Urinary bladder (tissue), 3 donors: ENCODE measurements at regions not wholly inside any gene's neighbourhood (a gene's known extent, or its start where the extent isn't known, plus 50 kb on each side); places are given as distances from the start of the nearest gene placed in this dataset.

Experiments used
- DNase-seq: peaks from one replicate; pipeline ENCODE4 v3.0.0-alpha.2; 2015; ENCODE audit errors: extremely low spot score
- H3K27ac ChIP-seq: one replicate; pipeline ENCODE4 v1.5.1; 2013; ENCODE audit warnings: low read depth, mild to moderate bottlenecking, moderate library complexity
- H3K36me3 ChIP-seq: one replicate; pipeline ENCODE4 v1.6.1; 2013; ENCODE audit warnings: mild to moderate bottlenecking, moderate library complexity; ENCODE audit not compliant: insufficient read depth
- H3K4me1 ChIP-seq: one replicate; pipeline ENCODE4 v1.6.1; 2013; ENCODE audit warnings: mild to moderate bottlenecking, moderate library complexity; ENCODE audit not compliant: insufficient read depth
- H3K4me3 ChIP-seq: one replicate; pipeline ENCODE4 v1.5.1; 2013; ENCODE audit warnings: low read depth, low read length
- WGBS: extraction: QIAGEN DNeasy Blood & Tissue Kit; methylation state at CpG from one replicate; pipeline ENCODE4 v1.1.7; 2013; 5-methylcytosine and 5-hydroxymethylcytosine counted together
- donor health status: healthy with polysubstance abuse.
- donor health status: healthy.

DNA sequence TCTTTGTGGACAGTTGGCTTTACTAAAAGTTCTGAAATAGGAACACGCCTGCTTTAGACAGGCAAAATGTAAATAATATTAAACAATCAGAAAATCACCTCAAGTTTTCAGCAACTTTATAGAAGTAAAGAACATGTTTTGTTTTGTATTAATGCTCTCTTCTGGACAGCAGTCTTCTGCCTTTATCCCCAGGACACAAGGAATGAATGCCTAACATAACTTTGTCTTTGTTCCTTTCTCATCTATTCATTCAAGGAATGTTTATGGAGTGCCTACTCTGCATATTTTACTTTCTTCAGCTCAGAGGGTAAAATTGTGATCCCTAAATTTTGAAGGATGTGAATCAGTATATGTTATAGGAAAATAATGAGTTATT is 325.4 kb downstream of the FOXO1 start:
- H3K36me3 ChIP-seq = no peaks in the 10 kb centered on the region
- H3K27ac ChIP-seq = no peak overlapping the region
- no peak overlapping the region for H3K4me3 ChIP-seq
- H3K4me1 ChIP-seq = no peaks in the 10 kb centered on the region
- WGBS = 27% methylated on average over 1 of the region's 1 CpG
- DNase-seq = no peak

DNA sequence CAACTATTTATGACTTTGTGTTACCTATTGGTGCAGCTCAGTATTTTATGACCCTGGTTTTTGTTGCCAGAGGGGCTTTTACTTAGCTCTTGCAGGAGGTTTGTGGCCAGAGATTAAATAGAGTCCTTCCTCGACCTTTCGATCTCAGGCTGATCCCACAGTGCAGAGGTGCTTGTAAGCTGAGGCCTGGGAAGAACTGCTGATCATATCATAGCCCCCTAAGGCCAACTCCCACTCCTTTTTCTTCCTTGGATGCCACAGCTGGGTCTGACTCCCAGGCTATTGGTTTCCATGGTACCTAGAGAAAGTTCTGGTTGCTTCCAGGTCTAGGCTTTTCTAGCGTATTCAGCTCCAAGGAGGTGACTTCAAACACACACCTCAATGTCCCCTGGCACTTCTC is 324.9 kb downstream of the FOXO1 start:
- no peak for DNase-seq
- Histone ChIP-seq H3K4me1 (no peaks in the 10 kb centered on the region), H3K27ac (no peak overlapping the region), H3K36me3 (no peaks in the 10 kb centered on the region), H3K4me3 (no peak overlapping the region)
- 87% methylated on average over 3 of the region's 3 CpGs for WGBS

- no peak for DNase-seq
- Histone ChIP-seq H3K4me1 (no peaks in the 10 kb centered on the region), H3K27ac (no peak overlapping the region), H3K4me3 (no peak overlapping the region), H3K36me3 (no peaks in the 10 kb centered on the region)
- WGBS = 65% methylated on average over 7 of the region's 7 CpGs
Observed at GRCh38 chr13:40342461-40342860, 324.0 kb downstream of the FOXO1 start.

- no peak for DNase-seq
- no peak overlapping the region for H3K4me3 ChIP-seq
- H3K36me3 ChIP-seq = no peaks in the 10 kb centered on the region
- H3K4me1 ChIP-seq = no peaks in the 10 kb centered on the region
- no peak overlapping the region for H3K27ac ChIP-seq
- 95% methylated on average over 3 of the region's 3 CpGs for WGBS
Observed at GRCh38 chr13:40342901-40343300, 323.5 kb downstream of the FOXO1 start.

GRCh38 chr13:40343550-40344269 is 322.7 kb downstream of the FOXO1 start:
- WGBS = 90% methylated on average over 3 of the region's 3 CpGs
- no peak for DNase-seq
- Histone ChIP-seq H3K4me1 (no peaks in the 10 kb centered on the region), H3K27ac (no peak overlapping the region), H3K4me3 (no peak overlapping the region), H3K36me3 (no peaks in the 10 kb centered on the region)

DNA sequence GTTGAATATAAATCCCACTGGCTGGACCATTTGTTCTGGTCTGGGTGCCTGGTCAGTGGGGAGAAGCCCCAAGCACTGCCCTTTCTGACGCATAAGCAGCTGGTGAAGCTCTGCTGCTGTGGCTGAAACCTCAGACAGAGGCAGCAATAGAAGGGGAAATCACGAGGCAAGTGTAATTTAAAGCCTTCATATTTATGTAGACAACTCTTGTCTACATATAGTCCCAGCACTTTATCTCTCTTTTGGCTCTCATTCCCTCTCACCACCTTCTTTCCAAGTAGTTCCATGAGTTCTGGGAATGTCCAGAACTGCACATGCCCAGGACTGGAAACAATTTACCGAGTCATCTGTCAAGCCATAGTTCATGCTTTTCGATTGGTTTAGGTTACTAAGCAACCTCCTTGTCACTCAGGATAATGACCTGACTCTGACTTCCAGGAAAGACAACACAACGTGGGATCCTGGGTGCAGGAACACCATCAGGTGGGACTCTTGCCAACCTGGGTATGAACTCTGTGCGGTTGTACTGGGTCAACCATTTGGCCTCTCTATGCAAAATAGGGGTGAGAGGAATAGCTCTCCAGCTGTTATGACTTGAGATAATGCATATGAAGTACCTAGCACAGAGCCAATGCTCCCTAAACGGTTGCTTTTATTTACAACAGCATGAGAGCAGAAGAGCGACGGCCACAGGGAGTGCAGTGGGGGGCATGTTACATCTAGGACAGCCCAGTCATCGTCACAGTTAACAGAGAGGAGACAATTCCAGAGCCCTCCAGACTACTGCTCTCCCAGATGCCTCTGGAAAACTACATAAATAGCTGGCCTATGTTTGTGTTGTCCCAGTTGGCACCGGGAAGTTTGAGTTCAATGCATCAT is 321.9 kb downstream of the FOXO1 start:
- H3K4me1 ChIP-seq = no peaks in the 10 kb centered on the region
- no peak overlapping the region for H3K4me3 ChIP-seq
- 62% methylated on average over 11 of the region's 11 CpGs for WGBS
- H3K27ac ChIP-seq = no peak overlapping the region
- no peak for DNase-seq
- H3K36me3 ChIP-seq = no peaks in the 10 kb centered on the region

DNA sequence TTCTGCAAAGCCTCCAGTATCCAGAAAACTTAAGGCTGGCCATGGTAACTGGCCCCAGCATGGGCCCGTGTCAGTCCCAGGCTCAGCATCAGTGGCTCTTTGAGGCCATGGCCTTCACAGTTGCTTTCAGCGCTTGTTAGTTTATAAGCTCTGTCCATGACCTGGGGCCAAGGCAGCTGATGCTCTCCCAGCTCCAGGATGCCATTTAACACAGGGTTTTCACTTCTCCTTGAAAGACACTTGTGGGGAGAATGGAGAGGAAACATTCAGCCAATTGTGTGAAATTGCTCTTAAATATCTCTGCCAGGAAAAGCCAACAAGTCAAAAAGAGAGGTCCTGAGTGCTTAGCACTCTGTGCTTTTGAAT is 321.3 kb downstream of the FOXO1 start:
- Histone ChIP-seq H3K27ac (no peak overlapping the region), H3K4me3 (no peak overlapping the region), H3K4me1 (no peaks in the 10 kb centered on the region), H3K36me3 (no peaks in the 10 kb centered on the region)
- no peak for DNase-seq
- WGBS = 81% methylated on average over 2 of the region's 2 CpGs

DNA sequence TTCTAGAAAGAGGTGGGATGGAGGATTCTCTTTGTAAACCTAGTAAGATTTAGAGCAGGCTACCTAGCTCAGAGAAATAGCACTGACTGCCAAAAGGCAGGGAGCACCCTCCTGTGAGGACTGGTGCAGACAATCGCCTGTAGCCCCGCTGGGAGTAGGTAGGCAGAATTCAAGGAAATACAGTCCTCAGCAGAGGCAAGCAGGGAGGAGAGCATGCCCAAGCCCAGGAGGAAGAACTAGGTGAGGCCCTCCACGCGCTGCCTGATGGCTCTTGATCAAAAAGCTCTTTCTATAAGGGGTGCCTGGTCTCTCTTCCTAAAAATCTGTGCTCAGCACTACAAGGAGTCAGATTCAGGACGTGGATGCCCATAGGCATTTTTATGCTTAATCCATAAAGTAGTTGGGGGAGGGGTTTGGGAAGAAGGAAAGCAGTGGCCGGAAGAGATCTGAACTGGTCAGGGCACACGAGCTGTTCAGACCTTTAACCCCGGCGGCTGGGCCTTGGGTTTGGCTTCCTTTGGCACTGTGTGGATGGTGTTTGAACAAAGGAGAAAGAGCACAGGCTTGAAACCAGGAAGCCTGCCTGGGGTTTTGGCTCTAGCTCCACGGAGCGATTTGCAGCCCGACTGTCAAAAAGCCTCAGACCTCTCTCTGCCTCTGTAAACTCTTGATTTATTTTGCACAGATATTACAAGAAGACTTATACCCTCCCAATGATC is 320.6 kb downstream of the FOXO1 start:
- H3K4me3 ChIP-seq = no peak overlapping the region
- H3K36me3 ChIP-seq = no peaks in the 10 kb centered on the region
- H3K27ac ChIP-seq = no peak overlapping the region
- WGBS = 74% methylated on average over 12 of the region's 12 CpGs
- no peak for DNase-seq
- H3K4me1 ChIP-seq = no peaks in the 10 kb centered on the region

DNA sequence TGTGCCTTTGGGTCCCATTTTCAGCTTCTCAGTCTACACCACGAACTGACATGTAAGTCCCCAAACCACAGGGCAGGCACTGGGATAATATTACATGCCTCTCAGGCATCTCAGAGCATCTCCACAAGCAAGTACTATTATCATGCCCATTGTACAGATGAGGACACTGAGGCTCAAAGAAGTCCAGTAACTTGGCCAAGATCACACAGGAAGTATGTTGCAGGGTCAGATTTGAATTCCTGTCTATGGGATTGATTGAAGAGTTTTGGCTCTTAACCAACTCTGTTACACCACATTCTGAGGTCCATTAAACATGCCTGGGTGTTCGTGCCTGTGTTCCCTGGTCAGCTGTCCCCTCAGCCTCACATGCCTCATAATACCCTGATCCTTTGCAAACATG is 319.8 kb downstream of the FOXO1 start:
- DNase-seq = no peak
- no peaks in the 10 kb centered on the region for H3K4me1 ChIP-seq
- H3K27ac ChIP-seq = no peak overlapping the region
- no peak overlapping the region for H3K4me3 ChIP-seq
- WGBS = 95% methylated on average over 2 of the region's 2 CpGs
- no peaks in the 10 kb centered on the region for H3K36me3 ChIP-seq

GRCh38 chr13:40348096-40348679 is 318.3 kb downstream of the FOXO1 start:
- Histone ChIP-seq H3K4me1 (no peaks in the 10 kb centered on the region), H3K4me3 (no peak overlapping the region), H3K27ac (no peak overlapping the region), H3K36me3 (no peaks in the 10 kb centered on the region)
- WGBS = 83% methylated on average over 7 of the region's 7 CpGs
- no peak for DNase-seq

DNA sequence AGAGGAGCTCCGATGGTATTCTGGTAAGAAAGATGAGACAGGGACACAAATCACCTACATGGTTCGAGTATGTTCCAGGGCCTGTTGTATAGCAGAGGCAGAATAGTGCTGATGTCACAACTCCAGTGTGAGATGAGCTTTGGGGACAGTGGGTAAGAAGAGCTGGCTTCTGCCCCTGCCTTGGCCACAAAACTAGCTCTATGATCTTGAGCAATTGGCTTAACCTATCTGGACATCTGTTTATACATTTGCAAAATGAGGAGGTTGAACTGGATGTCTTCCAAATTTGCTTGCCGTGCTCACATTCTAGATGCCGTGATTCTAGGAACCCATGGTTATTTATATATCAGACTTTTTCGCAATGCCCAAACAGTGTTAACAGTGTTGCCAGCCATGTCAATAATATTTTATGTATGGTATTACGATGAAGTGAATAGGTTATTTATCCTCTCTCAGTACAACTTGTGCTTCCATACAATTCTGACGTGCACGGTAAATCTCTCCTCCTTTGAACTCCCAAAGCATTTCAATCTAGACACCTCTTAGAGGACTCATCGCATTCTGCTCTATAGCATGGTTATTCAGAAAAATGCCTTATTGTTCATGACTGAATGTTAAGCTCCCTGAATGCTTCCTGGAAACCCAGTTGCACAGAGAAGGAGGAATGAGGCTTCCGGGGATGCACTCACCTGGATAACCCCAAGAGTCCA is 316.0 kb downstream of the FOXO1 start:
- Histone ChIP-seq H3K4me3 (no peak overlapping the region), H3K4me1 (no peaks in the 10 kb centered on the region), H3K36me3 (no peaks in the 10 kb centered on the region), H3K27ac (no peak overlapping the region)
- WGBS = 65% methylated on average over 10 of the region's 10 CpGs
- DNase-seq = no peak

DNA sequence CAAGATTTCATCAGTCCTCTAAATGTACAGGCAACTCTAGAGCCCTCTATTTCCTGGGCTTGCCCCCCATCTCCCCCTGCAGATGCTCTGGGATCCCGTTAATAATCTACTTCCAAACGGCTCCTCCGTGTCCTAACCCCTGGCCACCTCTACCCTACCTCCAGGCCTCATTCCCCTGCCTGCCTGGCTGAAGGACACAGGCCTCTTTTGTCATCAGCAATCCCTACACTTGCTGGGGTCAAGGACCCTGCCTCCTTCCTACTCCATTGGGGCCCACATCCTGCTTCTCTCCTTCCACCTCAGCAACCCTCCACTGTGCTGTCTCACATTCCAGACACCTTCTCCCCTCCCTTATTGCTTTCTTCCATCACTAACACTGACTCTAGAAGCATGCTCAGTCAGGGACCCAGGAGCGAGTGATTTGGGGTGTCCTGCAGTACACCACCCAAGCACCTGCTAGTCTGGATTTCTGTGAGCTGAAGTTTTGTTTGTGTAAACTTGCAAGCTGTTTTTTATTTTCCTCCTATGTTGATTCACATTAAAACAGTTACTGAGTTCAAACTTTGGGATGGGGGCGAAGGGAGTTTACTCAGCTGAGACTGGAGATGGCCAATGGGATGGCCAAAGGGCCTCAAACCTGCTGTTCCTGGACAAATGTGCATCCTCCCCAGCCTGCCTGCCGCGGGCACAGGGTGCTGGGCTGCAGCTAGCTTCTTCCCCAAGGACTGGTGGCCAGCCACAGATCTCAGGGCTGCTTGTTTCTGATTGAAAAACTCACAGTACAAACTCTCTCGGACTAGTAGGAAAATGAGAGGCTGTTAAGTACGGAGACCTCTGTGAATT is 314.7 kb downstream of the FOXO1 start:
- 78% methylated on average over 9 of the region's 9 CpGs for WGBS
- Histone ChIP-seq H3K4me1 (no peaks in the 10 kb centered on the region), H3K27ac (no peak overlapping the region), H3K4me3 (no peak overlapping the region), H3K36me3 (no peaks in the 10 kb centered on the region)
- DNase-seq = no peak
